ENCODE measurements at regions not wholly inside any gene's neighbourhood (a gene's known extent, or its start where the extent isn't known, plus 50 kb on each side); places are given as distances from the start of the nearest gene placed in this dataset.
"Not testable (repeated sequence)": the region's sequence is repeated elsewhere in the genome, so short reads cannot be mapped to it uniquely, and the experiment has no call there.

DNA sequence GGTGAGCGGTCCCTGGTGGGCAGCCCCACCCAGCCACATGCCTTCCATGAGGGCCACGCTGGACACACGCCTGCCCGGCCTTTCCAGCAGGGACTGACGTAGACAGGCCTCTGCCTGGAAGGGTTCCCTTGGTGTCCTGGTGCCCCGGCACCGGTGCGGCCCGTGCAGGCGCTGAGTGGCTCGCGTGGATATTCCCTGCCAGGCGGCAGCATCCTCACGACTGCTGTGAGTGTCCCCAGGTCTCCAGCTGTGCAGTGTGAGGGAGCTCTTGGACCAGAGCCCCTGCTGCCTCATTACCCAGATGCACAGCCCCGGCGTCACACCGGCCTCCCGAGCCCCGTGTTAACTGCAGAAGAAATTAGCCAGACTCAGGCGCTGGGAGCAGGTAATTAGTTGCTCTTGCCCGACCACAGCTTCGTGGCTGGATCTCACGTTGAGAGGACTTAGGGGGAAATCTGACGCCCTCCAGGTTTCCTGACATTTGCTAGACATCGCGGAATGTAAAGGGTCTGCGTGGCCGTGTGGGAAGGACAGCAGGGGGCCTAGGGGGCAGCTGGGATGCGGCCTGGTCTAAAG, 1196.3 kb downstream of the BRD1 start:
- Histone ChIP-seq H3K4me1 (ENCODE audit: insufficient read depth, low read length) (no peaks in the 10 kb centered on the region), H2AFZ (ENCODE audit: low read depth, low read length) (no peak overlapping the region), H3K4me3 (ENCODE audit: low read length) (no peak overlapping the region), H3K9me3 (ENCODE audit: low read length) (no peaks in the 10 kb centered on the region), H3K36me3 (ENCODE audit: insufficient read depth, low read length) (no peaks in the 10 kb centered on the region), H3K27me3 (ENCODE audit: insufficient read depth, low read length) (no peaks in the 10 kb centered on the region)

DNA sequence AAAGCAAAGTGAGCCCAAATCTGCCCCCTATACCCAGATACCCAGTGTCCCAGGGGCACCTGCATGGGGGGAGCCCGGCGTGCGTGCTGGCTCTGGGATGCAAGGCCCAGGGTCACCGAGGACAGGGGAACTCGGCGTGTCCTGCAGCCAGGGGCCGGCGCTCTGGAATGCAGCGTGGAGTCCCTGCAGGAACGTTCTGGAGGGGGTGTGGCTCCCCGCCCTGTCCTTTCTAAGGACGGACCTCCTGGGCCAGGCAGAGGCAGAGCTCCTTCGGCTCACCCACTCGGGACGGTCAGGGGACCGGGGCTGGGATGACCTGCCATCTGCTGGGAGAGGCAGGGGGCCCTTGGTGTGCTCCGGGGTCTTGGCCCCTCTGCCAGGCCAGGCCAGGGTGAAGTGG, 1196.8 kb downstream of the BRD1 start:
- Histone ChIP-seq H2AFZ (ENCODE audit: low read depth, low read length) (no peak overlapping the region), H3K36me3 (ENCODE audit: insufficient read depth, low read length) (no peaks in the 10 kb centered on the region), H3K9me3 (ENCODE audit: low read length) (no peaks in the 10 kb centered on the region), H3K4me1 (ENCODE audit: insufficient read depth, low read length) (peaks cover under 1% of the 10 kb centered on the region), H3K4me3 (ENCODE audit: low read length) (no peak overlapping the region), H3K27me3 (ENCODE audit: insufficient read depth, low read length) (no peaks in the 10 kb centered on the region)

DNA sequence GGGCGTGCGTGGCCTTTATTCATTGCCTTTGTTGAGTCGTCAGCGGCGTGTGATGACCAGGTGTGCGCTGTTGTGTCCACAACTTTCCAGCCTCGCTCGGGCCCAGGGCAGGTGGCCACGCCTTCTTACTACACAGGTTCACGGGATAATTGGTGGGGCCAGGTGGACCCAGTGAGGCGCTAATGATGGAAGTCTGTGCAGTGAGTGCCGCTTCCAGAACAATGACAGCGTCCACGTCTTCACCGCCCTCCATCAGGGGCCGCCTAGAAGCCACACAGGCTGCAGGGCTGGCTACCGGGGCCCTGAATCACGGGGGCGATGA, 1197.3 kb downstream of the BRD1 start:
- H3K27me3 ChIP-seq (ENCODE audit: insufficient read depth, low read length): no peaks in the 10 kb centered on the region
- H3K9me3 ChIP-seq (ENCODE audit: low read length): no peaks in the 10 kb centered on the region
- no peak overlapping the region for H2AFZ ChIP-seq (ENCODE audit: low read depth, low read length)
- no peaks in the 10 kb centered on the region for H3K36me3 ChIP-seq (ENCODE audit: insufficient read depth, low read length)
- peaks cover 5% of the 10 kb centered on the region for H3K4me1 ChIP-seq (ENCODE audit: insufficient read depth, low read length)
- no peak overlapping the region for H3K4me3 ChIP-seq (ENCODE audit: low read length)

DNA sequence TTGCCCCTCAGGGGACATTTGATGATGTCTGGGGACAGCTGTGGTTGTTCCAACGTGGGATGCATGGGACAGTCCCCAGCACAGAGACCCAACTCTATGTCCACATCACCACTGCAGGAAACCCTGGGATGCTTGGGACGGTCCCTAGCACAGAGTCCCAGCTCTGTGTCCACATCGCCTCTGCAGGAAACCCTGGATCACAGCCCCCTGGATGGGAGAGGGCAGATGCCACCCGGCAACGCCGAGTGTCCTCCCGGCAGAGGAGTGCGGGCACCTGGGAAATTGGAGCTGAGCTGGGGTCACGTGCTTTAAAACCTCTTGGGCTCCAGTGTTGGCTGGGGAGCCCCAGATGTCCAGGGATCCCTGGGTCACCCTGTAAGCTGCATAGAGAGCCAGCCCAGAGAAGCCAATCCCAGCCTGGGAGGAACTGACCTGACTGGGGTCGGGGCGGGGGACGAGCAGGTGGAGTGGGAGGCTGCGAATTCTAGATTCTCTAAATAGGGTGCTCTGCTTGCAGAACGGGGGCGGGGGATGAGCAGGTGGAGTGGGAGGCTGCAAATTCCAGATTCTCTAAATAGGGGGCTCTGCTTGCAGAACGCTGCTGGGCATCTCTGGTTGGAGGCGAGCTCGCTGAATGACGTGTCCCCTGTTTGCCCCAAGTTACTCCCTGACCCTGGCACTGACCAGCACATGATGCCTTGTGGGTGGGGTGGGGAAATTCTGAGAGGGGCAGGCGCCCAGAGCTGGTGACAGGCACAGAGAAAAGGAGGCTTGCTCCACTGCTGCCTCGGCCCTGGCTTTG, 1197.8 kb downstream of the BRD1 start:
- no peaks in the 10 kb centered on the region for H3K27me3 ChIP-seq (ENCODE audit: insufficient read depth, low read length)
- no peaks in the 10 kb centered on the region for H3K36me3 ChIP-seq (ENCODE audit: insufficient read depth, low read length)
- H2AFZ ChIP-seq (ENCODE audit: low read depth, low read length): no peak overlapping the region
- H3K4me3 ChIP-seq (ENCODE audit: low read length): no peak overlapping the region
- no peaks in the 10 kb centered on the region for H3K9me3 ChIP-seq (ENCODE audit: low read length)
- H3K4me1 ChIP-seq (ENCODE audit: insufficient read depth, low read length): peaks cover 9% of the 10 kb centered on the region

DNA sequence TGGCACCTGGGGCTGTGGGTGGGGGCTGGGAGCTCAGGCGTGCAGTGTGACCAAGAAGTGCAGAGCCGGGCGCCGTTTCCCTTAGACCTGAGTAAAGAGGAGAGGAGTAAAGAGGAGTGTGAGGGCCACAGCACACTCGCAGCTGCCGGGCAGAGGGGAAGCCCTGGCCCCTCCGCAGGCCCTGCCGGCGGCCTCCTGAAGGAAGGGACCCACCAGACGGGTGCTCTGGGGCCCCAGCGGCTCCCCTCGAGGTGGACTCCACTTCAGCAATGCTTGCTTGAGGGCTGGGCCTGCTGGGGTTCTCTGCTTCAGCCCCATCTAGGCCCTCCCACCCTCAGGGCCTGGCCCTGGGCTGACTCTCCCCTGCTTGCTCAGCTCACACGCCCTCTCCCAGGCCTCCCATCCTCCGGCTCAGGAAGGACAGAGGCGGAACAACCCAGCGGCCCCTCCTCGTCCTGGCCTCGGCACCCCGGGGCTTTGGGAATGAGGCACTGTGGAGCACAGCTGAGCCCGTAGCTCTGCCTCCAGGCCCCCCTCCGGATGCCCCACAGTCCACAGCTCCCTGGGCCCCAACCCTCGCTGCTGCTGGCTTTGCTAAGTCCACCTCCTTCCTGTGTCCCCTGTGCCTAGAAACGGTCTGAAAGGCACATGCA, 1198.7 kb downstream of the BRD1 start:
- no peak overlapping the region for H3K4me3 ChIP-seq (ENCODE audit: low read length)
- H3K9me3 ChIP-seq (ENCODE audit: low read length): no peaks in the 10 kb centered on the region
- H3K4me1 ChIP-seq (ENCODE audit: insufficient read depth, low read length): peaks cover 9% of the 10 kb centered on the region
- H2AFZ ChIP-seq (ENCODE audit: low read depth, low read length): no peak overlapping the region
- no peaks in the 10 kb centered on the region for H3K27me3 ChIP-seq (ENCODE audit: insufficient read depth, low read length)
- H3K36me3 ChIP-seq (ENCODE audit: insufficient read depth, low read length): no peaks in the 10 kb centered on the region

DNA sequence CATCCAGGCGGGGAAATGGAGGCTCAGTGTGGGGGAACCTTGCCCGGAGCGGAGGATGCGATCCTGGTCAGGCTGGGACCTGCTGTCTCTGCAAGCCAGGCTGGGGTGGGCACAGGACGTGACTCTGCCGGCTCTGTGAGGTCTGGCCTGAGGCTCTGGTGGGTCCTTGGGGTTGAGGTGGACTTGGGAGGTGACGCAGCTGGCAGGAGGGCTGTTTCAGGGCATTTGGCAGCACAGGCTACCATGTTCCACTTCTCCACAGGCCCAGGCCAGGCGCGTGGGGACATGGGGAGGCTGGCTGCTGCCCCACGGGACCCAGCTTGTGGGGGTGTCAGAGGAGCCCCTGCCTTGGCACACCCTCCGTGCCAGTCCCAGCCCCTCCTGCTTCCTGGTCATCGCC, 1199.7 kb downstream of the BRD1 start:
- Histone ChIP-seq H3K4me3 (ENCODE audit: low read length) (no peak overlapping the region), H3K27me3 (ENCODE audit: insufficient read depth, low read length) (no peaks in the 10 kb centered on the region), H3K4me1 (ENCODE audit: insufficient read depth, low read length) (peaks cover 9% of the 10 kb centered on the region), H3K9me3 (ENCODE audit: low read length) (no peaks in the 10 kb centered on the region), H2AFZ (ENCODE audit: low read depth, low read length) (no peak overlapping the region), H3K36me3 (ENCODE audit: insufficient read depth, low read length) (no peaks in the 10 kb centered on the region)

DNA sequence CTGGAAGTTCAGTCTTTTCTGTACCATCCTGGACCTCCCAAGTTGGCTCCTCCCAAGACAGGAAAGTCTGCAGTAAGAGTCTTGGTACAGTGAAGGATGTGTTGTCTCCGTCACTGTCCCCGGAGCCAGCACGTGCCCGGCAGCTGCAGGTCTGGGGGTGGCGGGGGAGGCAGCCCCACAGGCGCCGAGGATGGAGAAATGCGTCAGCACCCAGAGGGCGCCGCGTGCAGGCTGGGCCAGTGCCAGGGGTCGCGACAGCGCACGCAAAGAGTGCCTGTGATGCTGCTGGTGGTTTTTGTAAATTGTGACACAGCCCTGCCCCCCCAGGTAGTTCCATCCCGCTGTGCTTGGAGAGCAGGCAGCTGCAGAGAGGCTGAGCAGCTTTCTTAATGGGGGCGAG, 1200.5 kb downstream of the BRD1 start:
- no peaks in the 10 kb centered on the region for H3K27me3 ChIP-seq (ENCODE audit: insufficient read depth, low read length)
- no peak overlapping the region for H3K4me3 ChIP-seq (ENCODE audit: low read length)
- no peak overlapping the region for H2AFZ ChIP-seq (ENCODE audit: low read depth, low read length)
- H3K4me1 ChIP-seq (ENCODE audit: insufficient read depth, low read length): peaks cover 9% of the 10 kb centered on the region
- H3K36me3 ChIP-seq (ENCODE audit: insufficient read depth, low read length): no peaks in the 10 kb centered on the region
- no peaks in the 10 kb centered on the region for H3K9me3 ChIP-seq (ENCODE audit: low read length)

DNA sequence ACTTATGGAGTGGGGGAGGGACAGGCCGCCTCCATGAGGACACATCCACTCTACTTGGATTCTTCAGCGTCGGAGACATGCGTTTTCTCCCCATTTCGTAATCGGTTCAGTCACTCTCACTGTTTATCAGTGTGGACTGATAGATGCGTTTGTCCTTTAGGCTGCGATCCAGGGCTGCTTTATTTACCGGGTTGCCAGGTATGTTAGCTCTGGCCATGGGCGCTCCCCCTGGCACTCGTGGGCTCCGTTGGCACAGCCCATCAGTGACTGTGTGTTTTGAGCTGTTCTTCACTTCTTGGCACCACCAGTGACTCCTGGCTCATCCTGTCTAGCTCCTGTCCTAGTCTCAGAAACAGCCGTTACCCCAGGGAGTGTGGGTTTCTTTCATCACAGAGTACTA, 1203.3 kb downstream of the BRD1 start:
- Histone ChIP-seq H3K4me1 (ENCODE audit: insufficient read depth, low read length) (peaks cover 9% of the 10 kb centered on the region), H2AFZ (ENCODE audit: low read depth, low read length) (no peak overlapping the region), H3K4me3 (ENCODE audit: low read length) (no peak overlapping the region), H3K36me3 (ENCODE audit: insufficient read depth, low read length) (no peaks in the 10 kb centered on the region), H3K27me3 (ENCODE audit: insufficient read depth, low read length) (no peaks in the 10 kb centered on the region), H3K9me3 (ENCODE audit: low read length) (no peaks in the 10 kb centered on the region)

DNA sequence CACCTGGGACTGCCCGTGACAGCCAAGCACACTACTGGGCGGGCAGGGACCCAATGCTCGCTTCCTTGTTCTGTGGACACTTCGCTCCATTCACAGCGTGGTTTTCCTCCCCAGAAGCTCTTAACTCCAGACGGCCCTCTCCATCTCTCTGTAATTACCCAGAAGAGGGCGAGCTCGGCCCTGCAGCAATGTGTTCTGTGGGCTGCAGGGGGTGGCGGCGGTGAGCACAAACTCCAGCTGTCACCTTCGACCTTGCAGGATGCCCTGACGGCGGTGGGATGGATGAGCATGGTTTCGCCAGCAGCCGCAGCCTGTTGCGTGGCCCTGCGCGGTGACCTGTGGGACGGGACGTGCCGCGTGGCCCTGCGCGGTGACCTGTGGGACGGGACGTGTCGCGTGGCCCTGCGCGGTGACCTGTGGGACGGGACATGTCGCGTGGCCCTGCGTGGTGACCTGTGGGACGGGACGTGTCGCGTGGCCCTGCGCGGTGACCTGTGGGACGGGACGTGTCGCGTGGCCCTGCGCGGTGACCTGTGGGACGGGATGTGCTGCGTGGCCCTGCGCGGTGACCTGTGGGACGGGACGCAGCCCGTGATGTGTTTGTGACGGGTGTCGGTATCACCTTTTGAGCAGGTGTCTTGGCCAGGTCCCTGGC, 1204.7 kb downstream of the BRD1 start:
- H3K4me1 ChIP-seq (ENCODE audit: insufficient read depth, low read length): peaks cover 9% of the 10 kb centered on the region
- no peak overlapping the region for H2AFZ ChIP-seq (ENCODE audit: low read depth, low read length)
- H3K4me3 ChIP-seq (ENCODE audit: low read length): no peak overlapping the region
- no peaks in the 10 kb centered on the region for H3K9me3 ChIP-seq (ENCODE audit: low read length)
- H3K27me3 ChIP-seq (ENCODE audit: insufficient read depth, low read length): no peaks in the 10 kb centered on the region
- no peaks in the 10 kb centered on the region for H3K36me3 ChIP-seq (ENCODE audit: insufficient read depth, low read length)

DNA sequence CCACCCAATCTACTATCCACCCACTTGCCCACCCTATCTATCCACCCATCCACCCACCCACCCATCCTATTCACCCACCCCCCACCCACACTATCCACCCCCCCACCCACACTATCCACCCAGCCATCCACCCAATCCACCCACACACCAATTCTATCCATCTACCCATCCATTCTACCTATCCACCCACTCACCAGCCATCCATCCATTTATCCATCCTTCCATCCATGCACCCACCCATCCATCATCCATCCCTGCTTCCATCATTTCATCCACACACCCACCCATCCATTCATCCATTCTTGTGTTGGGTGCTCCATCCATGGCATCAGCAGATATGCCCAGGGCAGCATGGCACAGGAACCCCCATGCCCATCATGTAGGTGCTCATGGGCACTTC, 1206.6 kb downstream of the BRD1 start:
- Histone ChIP-seq H2AFZ (ENCODE audit: low read depth, low read length) (no peak overlapping the region), H3K27me3 (ENCODE audit: insufficient read depth, low read length) (no peaks in the 10 kb centered on the region), H3K36me3 (ENCODE audit: insufficient read depth, low read length) (no peaks in the 10 kb centered on the region), H3K9me3 (ENCODE audit: low read length) (no peaks in the 10 kb centered on the region), H3K4me1 (ENCODE audit: insufficient read depth, low read length) (peaks cover 9% of the 10 kb centered on the region), H3K4me3 (ENCODE audit: low read length) (no peak overlapping the region)

DNA sequence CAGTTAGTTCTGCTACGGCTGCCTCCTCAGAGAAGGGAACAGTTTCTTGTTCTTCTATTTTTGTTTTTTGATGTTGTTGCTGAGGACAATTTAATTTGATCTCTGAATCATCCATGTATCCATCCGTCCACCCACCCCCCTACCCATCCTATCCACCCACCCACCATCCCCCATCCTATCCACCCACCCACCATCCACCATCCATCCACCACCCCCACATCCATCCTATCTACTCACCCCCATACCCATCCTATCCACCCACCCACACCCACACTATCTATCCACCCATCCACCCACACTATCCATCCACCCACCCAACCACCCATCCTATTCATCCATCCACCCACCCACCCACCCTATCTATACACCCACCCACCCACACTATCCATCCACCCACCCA, 1207.2 kb downstream of the BRD1 start:
- H3K36me3 ChIP-seq (ENCODE audit: insufficient read depth, low read length); H3K9me3 ChIP-seq (ENCODE audit: low read length); H3K27me3 ChIP-seq (ENCODE audit: insufficient read depth, low read length); H3K4me1 ChIP-seq (ENCODE audit: insufficient read depth, low read length); H3K4me3 ChIP-seq (ENCODE audit: low read length); H2AFZ ChIP-seq (ENCODE audit: low read depth, low read length): not testable (repeated sequence)

DNA sequence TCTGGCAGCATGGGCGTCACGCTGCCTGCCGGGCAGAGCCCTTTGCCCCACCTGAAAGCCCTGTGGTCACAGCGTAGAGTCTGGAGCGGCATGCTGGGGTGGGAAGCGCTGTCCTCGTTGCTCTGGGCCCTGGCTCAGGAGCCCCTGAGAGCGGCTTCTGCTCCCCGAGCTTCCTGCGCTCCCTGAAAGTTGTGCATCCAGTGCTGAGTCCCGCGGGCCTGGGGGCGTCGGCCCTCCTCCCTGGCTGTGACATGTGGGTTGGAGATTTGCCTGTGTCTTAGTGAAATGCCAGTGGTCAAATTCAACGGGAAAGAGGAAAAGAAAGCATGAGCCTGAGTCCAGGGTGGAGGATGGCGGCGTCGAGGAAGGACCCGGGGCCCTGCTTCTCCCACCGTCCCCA, 1208.0 kb downstream of the BRD1 start:
- Histone ChIP-seq H3K9me3 (ENCODE audit: low read length) (no peaks in the 10 kb centered on the region), H3K27me3 (ENCODE audit: insufficient read depth, low read length) (no peaks in the 10 kb centered on the region), H3K4me3 (ENCODE audit: low read length) (no peak overlapping the region), H3K36me3 (ENCODE audit: insufficient read depth, low read length) (no peaks in the 10 kb centered on the region), H2AFZ (ENCODE audit: low read depth, low read length) (no peak overlapping the region), H3K4me1 (ENCODE audit: insufficient read depth, low read length) (no peaks in the 10 kb centered on the region)

DNA sequence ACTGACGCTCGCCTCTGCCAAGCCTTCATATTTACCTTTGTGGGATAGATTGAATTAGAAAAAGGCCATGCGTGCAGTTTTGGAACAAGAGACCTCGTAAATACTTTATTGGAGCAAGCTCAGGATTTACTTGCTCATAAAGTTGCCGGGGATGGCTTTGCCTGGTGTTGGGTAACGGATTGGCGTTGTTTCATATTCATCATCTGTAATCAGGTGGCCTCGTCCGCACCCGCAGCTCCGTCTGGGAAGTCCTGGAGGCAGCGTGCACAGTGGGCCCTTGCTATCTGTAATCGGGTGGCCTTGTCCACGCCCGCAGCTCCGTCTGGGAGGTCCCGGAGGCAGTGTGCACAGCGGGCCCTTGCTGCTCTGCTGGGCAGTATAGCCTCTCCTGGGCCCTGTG, 1209.3 kb downstream of the BRD1 start:
- Histone ChIP-seq H3K4me3 (ENCODE audit: low read length) (no peak overlapping the region), H3K36me3 (ENCODE audit: insufficient read depth, low read length) (no peaks in the 10 kb centered on the region), H3K27me3 (ENCODE audit: insufficient read depth, low read length) (no peaks in the 10 kb centered on the region), H3K9me3 (ENCODE audit: low read length) (no peaks in the 10 kb centered on the region), H2AFZ (ENCODE audit: low read depth, low read length) (no peak overlapping the region), H3K4me1 (ENCODE audit: insufficient read depth, low read length) (no peaks in the 10 kb centered on the region)

Measured in neuron (in vitro differentiated cells).